ENCODE measurements at regions not wholly inside any gene's neighbourhood (a gene's known extent, or its start where the extent isn't known, plus 50 kb on each side); places are given as distances from the start of the nearest gene placed in this dataset. TPM values are rescaled to one million over a fixed set of nuclear protein-coding genes. Genes with fewer than 3 reads are reported as not detected.

- no TSS peak for BruUV-seq (replicated peaks)
- H3K9me3 Mint-ChIP-seq (ENCODE audit: unreplicated experiment), result peaks cover 16% of the 10 kb centered on the region
- no peak for DNase-seq (ENCODE audit: unreplicated experiment)
- no peak overlapping the region for H3K27ac Mint-ChIP-seq (ENCODE audit: low read depth, unreplicated experiment)
- ChIA-PET CTCF (interaction anchor here (0.7 to 13.2 kb wide), 4 partner anchors 10 to 302 kb away, joined by 3 to 459 read pairs (median 6); no protein-coding TSS in a partner anchor), POLR2A (no interaction called here)
- H3K27me3 Mint-ChIP-seq (ENCODE audit: insufficient read depth, unreplicated experiment), result no peaks in the 10 kb centered on the region
- H3K4me1 Mint-ChIP-seq (ENCODE audit: insufficient read depth, unreplicated experiment), result no peaks in the 10 kb centered on the region
- no peak overlapping the region for H3K4me3 Mint-ChIP-seq (ENCODE audit: unreplicated experiment)
- no peaks in the 10 kb centered on the region for H3K36me3 Mint-ChIP-seq (ENCODE audit: insufficient read depth, unreplicated experiment)
- no peak for TF ChIP-seq CTCF (IDR thresholded peaks at IDR 0.05; ENCODE audit: unreplicated experiment)
- intact Hi-C loops (cut with micrococcal nuclease), result no loop called here
Observed at GRCh38 chr3:168156479-168156878, 60.8 kb upstream of the GOLIM4 start.

- H3K4me1 Mint-ChIP-seq (ENCODE audit: insufficient read depth, unreplicated experiment), result no peaks in the 10 kb centered on the region
Observed at GRCh38 chr3:168155303-168155702, 59.6 kb upstream of the GOLIM4 start.

GRCh38 chr3:168154089-168154488 is 58.4 kb upstream of the GOLIM4 start:
- TF ChIP-seq CTCF (IDR thresholded peaks at IDR 0.05; ENCODE audit: unreplicated experiment), result no peak
- Mint-ChIP-seq H3K27me3 (ENCODE audit: insufficient read depth, unreplicated experiment) (no peaks in the 10 kb centered on the region), H3K4me1 (ENCODE audit: insufficient read depth, unreplicated experiment) (no peaks in the 10 kb centered on the region), H3K36me3 (ENCODE audit: insufficient read depth, unreplicated experiment) (no peaks in the 10 kb centered on the region), H3K9me3 (ENCODE audit: unreplicated experiment) (peaks cover 29% of the 10 kb centered on the region), H3K4me3 (ENCODE audit: unreplicated experiment) (no peak overlapping the region), H3K27ac (ENCODE audit: low read depth, unreplicated experiment) (no peak overlapping the region)
- ChIA-PET CTCF (interaction anchor here (0.8 to 1.5 kb wide), 2 partner anchors 11 to 59 kb away, joined by 3 to 4 read pairs; no protein-coding TSS in a partner anchor), POLR2A (no interaction called here)
- DNase-seq (ENCODE audit: unreplicated experiment), result no peak
- BruUV-seq (replicated peaks), result no TSS peak
- intact Hi-C loops (cut with micrococcal nuclease), result no loop called here

More at GRCh38 chr3:168155303-168155702, 59.6 kb upstream of the GOLIM4 start:
- Mint-ChIP-seq H3K4me3 (ENCODE audit: unreplicated experiment) (no peak overlapping the region), H3K36me3 (ENCODE audit: insufficient read depth, unreplicated experiment) (no peaks in the 10 kb centered on the region), H3K27ac (ENCODE audit: low read depth, unreplicated experiment) (no peak overlapping the region), H3K27me3 (ENCODE audit: insufficient read depth, unreplicated experiment) (no peaks in the 10 kb centered on the region), H3K9me3 (ENCODE audit: unreplicated experiment) (peaks cover 22% of the 10 kb centered on the region)
- POLR2A ChIA-PET, result no interaction called here
- TF ChIP-seq CTCF (IDR thresholded peaks at IDR 0.05; ENCODE audit: unreplicated experiment), result no peak
- DNase-seq (ENCODE audit: unreplicated experiment), result no peak
- BruUV-seq (replicated peaks), result no TSS peak
- CTCF ChIA-PET, result interaction anchor here (2.6 kb wide), 1 partner anchor 11 kb away, joined by 8 read pairs; no protein-coding TSS in a partner anchor
- intact Hi-C loops (cut with micrococcal nuclease), result no loop called here

- Mint-ChIP-seq H3K27me3 (ENCODE audit: insufficient read depth, unreplicated experiment) (no peaks in the 10 kb centered on the region), H3K27ac (ENCODE audit: low read depth, unreplicated experiment) (no peak overlapping the region), H3K4me3 (ENCODE audit: unreplicated experiment) (no peak overlapping the region), H3K9me3 (ENCODE audit: unreplicated experiment) (peaks cover 29% of the 10 kb centered on the region), H3K4me1 (ENCODE audit: insufficient read depth, unreplicated experiment) (no peaks in the 10 kb centered on the region), H3K36me3 (ENCODE audit: insufficient read depth, unreplicated experiment) (no peaks in the 10 kb centered on the region)
- ChIA-PET POLR2A (interaction anchor here (0.6 kb wide), 1 partner anchor 1580 kb away, joined by 4 read pairs; no protein-coding TSS in a partner anchor), CTCF (interaction anchor here (2.7 kb wide), 1 partner anchor 14 kb away, joined by 12 read pairs; no protein-coding TSS in a partner anchor)
- intact Hi-C loops (cut with micrococcal nuclease), result no loop called here
- no TSS peak for BruUV-seq (replicated peaks)
- no peak for DNase-seq (ENCODE audit: unreplicated experiment)
- TF ChIP-seq CTCF (IDR thresholded peaks at IDR 0.05; ENCODE audit: unreplicated experiment), result no peak
Observed at GRCh38 chr3:168152149-168152548, 56.4 kb upstream of the GOLIM4 start.

Small RNA genes lying in the stretch of these regions (microRNA-seq; reads per million reads assigned to microRNA genes)
- not detected for gene MIR551B
